Upper lobe of left lung (tissue), 4 donors: ENCODE measurements at regions not wholly inside any gene's neighbourhood (a gene's known extent, or its start where the extent isn't known, plus 50 kb on each side); places are given as distances from the start of the nearest gene placed in this dataset.

Source experiments
- CTCF ChIP-seq, 6 experiments: fragments of 450-650 bp in 4 of 6; fragments of 200-600 bp in 2 of 6; sonication (generic) in 2 of 6; IDR thresholded peaks; one replicate each; pipeline ENCODE4 v1.5.1; 2016 to 2019; ENCODE audit warnings: antibody characterized with exemption in 6 of 6
- POLR2AphosphoS5 ChIP-seq, 2 donors: sonication (generic); formaldehyde crosslinking; IDR thresholded peaks; one replicate each; pipeline ENCODE4 v1.5.1; 2017; ENCODE audit warnings: antibody characterized with exemption in 2 of 2

GRCh38 chr20:53657279-53657678 is 63.6 kb upstream of the ZNF217 start:
- TF ChIP-seq POLR2AphosphoS5 (IDR thresholded peaks at IDR 0.05): no peak
- TF ChIP-seq CTCF (IDR thresholded peaks at IDR 0.05): no peak
